HG02623 (cell line): ENCODE measurements at regions not wholly inside any gene's neighbourhood (a gene's known extent, or its start where the extent isn't known, plus 50 kb on each side); places are given as distances from the start of the nearest gene placed in this dataset.

Experiments used
- ATAC-seq: cut with Tn5 transposase; IDR thresholded peaks from one replicate; pipeline ENCODE4 v1.9.1; 2021; ENCODE audit warnings: moderate library complexity; ENCODE audit not compliant: unreplicated experiment

GRCh38 chr15:69828181-69828828, 269.4 kb downstream of the TLE3 start:
- no peak for ATAC-seq

GRCh38 chr15:69829974-69830373, 267.7 kb downstream of the TLE3 start:
- no peak for ATAC-seq

GRCh38 chr15:69830430-69830829, 267.3 kb downstream of the TLE3 start:
- ATAC-seq = no peak

GRCh38 chr15:69830876-69831275, 266.8 kb downstream of the TLE3 start:
- ATAC-seq = no peak

GRCh38 chr15:69834267-69834666, 263.4 kb downstream of the TLE3 start:
- no peak for ATAC-seq

GRCh38 chr15:69834761-69835160, 263.0 kb downstream of the TLE3 start:
- no peak for ATAC-seq

GRCh38 chr15:69836048-69836447, 261.7 kb downstream of the TLE3 start:
- ATAC-seq = no peak

GRCh38 chr15:69836526-69837230, 261.0 kb downstream of the TLE3 start:
- no peak for ATAC-seq

- no peak for ATAC-seq
Measured at GRCh38 chr15:69838338-69838737, 259.4 kb downstream of the TLE3 start.

- no peak for ATAC-seq
Measured at GRCh38 chr15:69838994-69839393, 258.7 kb downstream of the TLE3 start.

GRCh38 chr15:69841113-69841828, 256.4 kb downstream of the TLE3 start:
- no peak for ATAC-seq

- ATAC-seq = no peak
Measured at GRCh38 chr15:69842851-69843250, 254.9 kb downstream of the TLE3 start.

GRCh38 chr15:69843276-69843899, 254.3 kb downstream of the TLE3 start:
- ATAC-seq = no peak

GRCh38 chr15:69843900-69844304, 253.8 kb downstream of the TLE3 start:
- ATAC-seq = no peak

- ATAC-seq = no peak
Measured at GRCh38 chr15:69845159-69845558, 252.6 kb downstream of the TLE3 start.

- no peak for ATAC-seq
Measured at GRCh38 chr15:69847625-69848024, 250.1 kb downstream of the TLE3 start.

- no peak for ATAC-seq
Measured at GRCh38 chr15:69848096-69848495, 249.6 kb downstream of the TLE3 start.

- ATAC-seq = no peak
Measured at GRCh38 chr15:69848551-69849231, 249.0 kb downstream of the TLE3 start.

- no peak for ATAC-seq
Measured at GRCh38 chr15:69849232-69849610, 248.5 kb downstream of the TLE3 start.

- ATAC-seq = no peak
Measured at GRCh38 chr15:69852482-69852881, 245.2 kb downstream of the TLE3 start.

- ATAC-seq = no peak
Measured at GRCh38 chr15:69852916-69853315, 244.8 kb downstream of the TLE3 start.
